SK-N-SH (cell line): ENCODE measurements at regions not wholly inside any gene's neighbourhood (a gene's known extent, or its start where the extent isn't known, plus 50 kb on each side); places are given as distances from the start of the nearest gene placed in this dataset.

ENCODE experiments used
- EP300 ChIP-seq, 2 experiments: IDR thresholded peaks; 2 replicates each; pipeline versions ENCODE4 v1.4.0 to v1.6.1; 2012; ENCODE audit warnings: borderline replicate concordance in 1 of 2, low read depth in 1 of 2, low read length in 1 of 2
- FOXJ3 ChIP-seq: sonication (generic); formaldehyde crosslinking; IDR thresholded peaks from 2 replicates; pipeline ENCODE4 v1.5.1; 2020; ENCODE audit warnings: mild to moderate bottlenecking, missing genetic modification reagents
- JUND ChIP-seq: IDR thresholded peaks from 2 replicates; pipeline ENCODE4 v1.4.0; 2012
- MXI1 ChIP-seq: IDR thresholded peaks from 2 replicates; pipeline ENCODE4 v1.6.1; 2012; ENCODE audit warnings: mild to moderate bottlenecking, low read depth, low read length, improper control_type of control experiment
- POLR2AphosphoS5 ChIP-seq: IDR thresholded peaks from 2 replicates; pipeline ENCODE4 v1.6.1; 2012; ENCODE audit warnings: low read depth, low read length
- RAD21 ChIP-seq: IDR thresholded peaks from 2 replicates; pipeline ENCODE4 v1.6.1; 2012; ENCODE audit warnings: mild to moderate bottlenecking, low read length
- SMC3 ChIP-seq: IDR thresholded peaks from 2 replicates; pipeline ENCODE4 v1.6.1; 2012; ENCODE audit warnings: low read depth, low read length, improper control_type of control experiment
- TEAD4 ChIP-seq: IDR thresholded peaks from 2 replicates; pipeline ENCODE4 v1.4.0; 2012; ENCODE audit warnings: mild to moderate bottlenecking, borderline replicate concordance; ENCODE audit not compliant: insufficient read depth
- YY1 ChIP-seq: IDR thresholded peaks from 2 replicates; pipeline ENCODE4 v1.4.0; 2012; ENCODE audit warnings: low read depth, mild to moderate bottlenecking
- TF ChIP-seq, protein P1 (sequence below): fragments of 200-600 bp; sonication (generic); IDR thresholded peaks from 2 replicates; pipeline ENCODE4 v1.6.1; 2017; ENCODE audit warnings: antibody characterized with exemption, mild to moderate bottlenecking, moderate library complexity
- TF ChIP-seq, protein P2 (sequence below): IDR thresholded peaks from 2 replicates; pipeline ENCODE4 v1.4.0; 2012; ENCODE audit warnings: low read depth

DNA sequence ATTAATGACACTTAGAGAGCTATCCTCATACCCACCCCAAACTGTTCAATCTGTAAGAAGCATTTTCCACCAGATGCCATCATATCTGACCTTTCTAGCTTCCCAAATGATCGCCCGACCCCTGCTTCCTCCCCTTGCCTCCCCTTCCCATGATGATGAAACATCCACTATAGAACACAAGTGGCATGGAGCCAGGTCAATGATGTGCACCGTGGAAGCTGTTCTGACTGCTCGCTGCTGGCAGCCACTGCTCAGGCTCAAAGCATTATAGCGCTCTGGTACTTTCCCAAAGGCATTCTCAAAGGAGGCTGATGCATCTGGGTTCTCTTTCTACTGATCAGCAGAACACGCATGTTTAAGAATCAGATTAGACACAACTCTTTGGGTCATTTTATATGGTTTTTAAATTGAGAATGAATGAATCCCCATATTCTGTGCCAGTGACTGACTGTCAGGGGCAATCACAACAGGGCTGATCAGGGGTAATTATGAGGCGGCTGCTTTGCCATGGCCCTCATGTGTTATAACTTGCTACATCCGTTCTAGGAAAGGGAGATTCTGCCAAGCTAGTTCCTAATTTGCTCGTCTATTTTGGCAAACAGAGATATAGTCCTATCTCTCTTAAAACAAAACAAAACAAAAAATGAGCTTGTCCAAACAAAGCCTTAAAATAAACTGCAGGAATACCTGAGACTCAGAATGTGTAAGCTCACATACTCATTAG is 343.7 kb downstream of the ENC1 start:
- TF ChIP-seq FOXJ3 (CRISPR knock-in tag) (no peak), YY1 (no peak), MXI1 (no peak), EP300 (IDR thresholded peaks at IDR 0.05; ENCODE audit: borderline replicate concordance in 1 of 2, low read depth in 1 of 2, low read length in 1 of 2) (no peak), TEAD4 (no peak), POLR2AphosphoS5 (no peak), SMC3 (no peak), RAD21 (no peak), JUND (no peak)
- TF ChIP-seq, protein P1, sequence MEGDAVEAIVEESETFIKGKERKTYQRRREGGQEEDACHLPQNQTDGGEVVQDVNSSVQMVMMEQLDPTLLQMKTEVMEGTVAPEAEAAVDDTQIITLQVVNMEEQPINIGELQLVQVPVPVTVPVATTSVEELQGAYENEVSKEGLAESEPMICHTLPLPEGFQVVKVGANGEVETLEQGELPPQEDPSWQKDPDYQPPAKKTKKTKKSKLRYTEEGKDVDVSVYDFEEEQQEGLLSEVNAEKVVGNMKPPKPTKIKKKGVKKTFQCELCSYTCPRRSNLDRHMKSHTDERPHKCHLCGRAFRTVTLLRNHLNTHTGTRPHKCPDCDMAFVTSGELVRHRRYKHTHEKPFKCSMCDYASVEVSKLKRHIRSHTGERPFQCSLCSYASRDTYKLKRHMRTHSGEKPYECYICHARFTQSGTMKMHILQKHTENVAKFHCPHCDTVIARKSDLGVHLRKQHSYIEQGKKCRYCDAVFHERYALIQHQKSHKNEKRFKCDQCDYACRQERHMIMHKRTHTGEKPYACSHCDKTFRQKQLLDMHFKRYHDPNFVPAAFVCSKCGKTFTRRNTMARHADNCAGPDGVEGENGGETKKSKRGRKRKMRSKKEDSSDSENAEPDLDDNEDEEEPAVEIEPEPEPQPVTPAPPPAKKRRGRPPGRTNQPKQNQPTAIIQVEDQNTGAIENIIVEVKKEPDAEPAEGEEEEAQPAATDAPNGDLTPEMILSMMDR: no peak
- TF ChIP-seq, protein P2, sequence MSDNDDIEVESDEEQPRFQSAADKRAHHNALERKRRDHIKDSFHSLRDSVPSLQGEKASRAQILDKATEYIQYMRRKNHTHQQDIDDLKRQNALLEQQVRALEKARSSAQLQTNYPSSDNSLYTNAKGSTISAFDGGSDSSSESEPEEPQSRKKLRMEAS: no peak
